ENCODE measurements at regions not wholly inside any gene's neighbourhood (a gene's known extent, or its start where the extent isn't known, plus 50 kb on each side); places are given as distances from the start of the nearest gene placed in this dataset.
A peak's percentile ranks its signal among the peaks of the same experiment; 100 is the strongest.

DNA sequence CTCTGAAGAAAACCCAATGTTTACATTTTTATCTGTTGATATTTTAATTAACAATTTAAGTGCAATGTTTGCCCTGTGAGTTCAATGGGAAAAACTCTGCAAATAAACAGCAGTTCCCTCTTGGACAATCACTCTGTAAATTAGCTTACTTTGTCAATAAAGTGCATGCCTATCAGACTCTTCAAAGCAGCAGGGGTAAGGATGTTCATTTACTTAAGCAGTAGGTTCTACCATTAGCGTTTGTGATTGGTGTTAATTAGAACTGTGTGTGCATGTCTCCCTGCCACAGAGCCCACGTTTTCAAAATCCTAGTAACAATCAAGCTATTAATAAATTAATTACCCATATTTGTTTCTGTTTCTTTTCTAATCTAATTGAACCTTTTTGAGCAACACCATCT, 1921.6 kb upstream of the WWC1 start:
- Histone ChIP-seq H3K9me3 (no peaks in the 10 kb centered on the region), H3K27me3 (no peaks in the 10 kb centered on the region), H3K4me3 (no peak overlapping the region), H3K36me3 (no peaks in the 10 kb centered on the region), H3K27ac (no peak overlapping the region), H3K4me1 (no peaks in the 10 kb centered on the region)
- intact Hi-C loops (cut with DNase I; ENCODE audit: low total_unique reads), result no loop called here
- TF ChIP-seq, protein P1, sequence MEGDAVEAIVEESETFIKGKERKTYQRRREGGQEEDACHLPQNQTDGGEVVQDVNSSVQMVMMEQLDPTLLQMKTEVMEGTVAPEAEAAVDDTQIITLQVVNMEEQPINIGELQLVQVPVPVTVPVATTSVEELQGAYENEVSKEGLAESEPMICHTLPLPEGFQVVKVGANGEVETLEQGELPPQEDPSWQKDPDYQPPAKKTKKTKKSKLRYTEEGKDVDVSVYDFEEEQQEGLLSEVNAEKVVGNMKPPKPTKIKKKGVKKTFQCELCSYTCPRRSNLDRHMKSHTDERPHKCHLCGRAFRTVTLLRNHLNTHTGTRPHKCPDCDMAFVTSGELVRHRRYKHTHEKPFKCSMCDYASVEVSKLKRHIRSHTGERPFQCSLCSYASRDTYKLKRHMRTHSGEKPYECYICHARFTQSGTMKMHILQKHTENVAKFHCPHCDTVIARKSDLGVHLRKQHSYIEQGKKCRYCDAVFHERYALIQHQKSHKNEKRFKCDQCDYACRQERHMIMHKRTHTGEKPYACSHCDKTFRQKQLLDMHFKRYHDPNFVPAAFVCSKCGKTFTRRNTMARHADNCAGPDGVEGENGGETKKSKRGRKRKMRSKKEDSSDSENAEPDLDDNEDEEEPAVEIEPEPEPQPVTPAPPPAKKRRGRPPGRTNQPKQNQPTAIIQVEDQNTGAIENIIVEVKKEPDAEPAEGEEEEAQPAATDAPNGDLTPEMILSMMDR (IDR thresholded peaks at IDR 0.05), result no peak
- no peak for DNase-seq

DNA sequence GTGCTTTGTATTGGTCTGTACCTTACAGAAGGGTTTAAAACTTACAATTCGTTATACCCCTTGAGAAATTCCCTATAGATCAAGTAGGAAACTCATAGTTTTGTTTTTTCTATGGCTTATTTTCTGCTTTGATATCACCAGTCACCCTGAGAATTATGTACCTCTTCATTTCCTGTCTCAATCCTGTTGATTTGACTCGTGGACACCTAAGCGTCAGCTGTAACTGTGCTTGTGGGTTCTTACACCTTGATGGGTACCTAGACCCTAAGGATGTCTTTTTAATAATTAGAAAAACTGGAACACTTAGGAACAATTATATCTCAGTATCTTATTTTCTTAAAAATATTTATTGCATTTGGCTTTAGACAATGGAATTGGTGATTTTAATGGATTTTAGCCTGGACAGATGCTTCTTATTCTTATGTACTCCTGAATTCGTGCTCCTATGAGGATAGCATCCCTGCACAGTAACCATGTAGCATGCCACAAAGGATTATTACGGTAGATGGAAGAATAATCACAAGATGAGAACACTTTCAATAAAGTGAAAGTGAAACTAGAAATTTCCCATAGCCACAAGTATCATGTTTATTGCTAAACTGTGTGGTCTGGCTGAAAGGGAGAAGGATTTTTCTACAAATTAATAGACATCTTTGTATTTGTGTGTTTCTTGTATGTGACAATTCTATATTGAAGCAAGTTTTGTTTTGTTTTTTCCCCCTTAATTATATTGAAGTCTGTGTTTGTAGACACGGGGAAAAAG, 1920.3 kb upstream of the WWC1 start:
- intact Hi-C loops (cut with DNase I; ENCODE audit: low total_unique reads), result no loop called here
- Histone ChIP-seq H3K4me3 (peak overlapping the region; percentile 41 to 51), H3K27me3 (no peaks in the 10 kb centered on the region)

DNA sequence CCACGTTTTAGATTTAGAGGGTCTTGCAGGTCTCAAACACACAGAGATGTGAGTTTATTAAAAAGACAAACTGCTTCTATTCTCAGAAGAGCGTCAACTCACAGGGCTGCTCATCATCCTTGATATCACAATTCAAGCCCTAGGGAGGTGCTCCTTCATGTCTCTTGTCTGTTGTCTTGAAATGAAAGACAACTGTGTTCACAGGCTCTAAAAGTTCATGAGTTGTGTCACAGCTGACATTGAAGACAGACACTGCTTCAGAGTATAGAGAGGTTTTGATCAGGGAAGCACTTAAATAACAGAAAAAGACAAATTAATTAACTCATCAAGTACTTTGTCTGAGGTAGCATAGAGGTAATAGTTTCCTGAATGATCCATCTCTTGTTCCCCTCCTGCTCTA, 1917.6 kb upstream of the WWC1 start:
- peaks cover 0 to 3% (median 0%) of the 10 kb centered on the region in 3 donors for H3K9me3 ChIP-seq
- no peak overlapping the region for H3K27ac ChIP-seq
- TF ChIP-seq, protein P1 (IDR thresholded peaks at IDR 0.05), result no peak
- no peaks in the 10 kb centered on the region for H3K4me1 ChIP-seq
- no peaks in the 10 kb centered on the region for H3K27me3 ChIP-seq
- no peaks in the 10 kb centered on the region for H3K36me3 ChIP-seq
- intact Hi-C loops (cut with DNase I; ENCODE audit: low total_unique reads), result no loop called here
- DNase-seq, result no peak
- no peak overlapping the region for H3K4me3 ChIP-seq

More for the DNA sequence above, 1920.3 kb upstream of the WWC1 start:
- TF ChIP-seq, protein P1 (IDR thresholded peaks at IDR 0.05), result no peak
- no peaks in the 10 kb centered on the region for H3K4me1 ChIP-seq
- H3K36me3 ChIP-seq, result no peaks in the 10 kb centered on the region
- no peak overlapping the region for H3K27ac ChIP-seq
- H3K9me3 ChIP-seq, result no peaks in the 10 kb centered on the region
- DNase-seq, result no peak

DNA sequence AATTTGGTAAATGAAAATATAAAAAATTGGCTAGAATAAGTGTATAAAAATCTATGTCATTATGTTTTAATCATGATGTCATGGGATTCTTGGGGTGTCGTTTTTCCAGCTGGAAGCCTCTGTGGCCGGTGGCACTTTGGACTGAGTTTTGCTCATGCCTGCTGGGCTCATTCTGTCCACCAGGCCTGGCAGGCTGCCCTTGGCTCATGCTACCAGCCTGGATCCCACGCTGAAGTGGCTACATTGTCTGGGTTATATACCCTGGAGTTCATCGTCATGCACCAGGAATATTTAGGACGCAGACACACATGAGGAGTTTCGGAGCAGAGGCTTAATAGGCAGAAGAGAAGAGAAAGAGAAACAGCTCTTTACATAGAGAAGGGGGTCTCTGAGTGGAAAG, 1913.7 kb upstream of the WWC1 start:
- no peak for DNase-seq
- Histone ChIP-seq H3K27me3 (no peaks in the 10 kb centered on the region), H3K9me3 (peaks cover 0 to 11% (median 0%) of the 10 kb centered on the region in 3 donors), H3K27ac (no peak overlapping the region), H3K4me1 (no peaks in the 10 kb centered on the region), H3K4me3 (no peak overlapping the region), H3K36me3 (no peaks in the 10 kb centered on the region)
- intact Hi-C loops (cut with DNase I; ENCODE audit: low total_unique reads), result no loop called here
- TF ChIP-seq, protein P1 (IDR thresholded peaks at IDR 0.05), result no peak

DNA sequence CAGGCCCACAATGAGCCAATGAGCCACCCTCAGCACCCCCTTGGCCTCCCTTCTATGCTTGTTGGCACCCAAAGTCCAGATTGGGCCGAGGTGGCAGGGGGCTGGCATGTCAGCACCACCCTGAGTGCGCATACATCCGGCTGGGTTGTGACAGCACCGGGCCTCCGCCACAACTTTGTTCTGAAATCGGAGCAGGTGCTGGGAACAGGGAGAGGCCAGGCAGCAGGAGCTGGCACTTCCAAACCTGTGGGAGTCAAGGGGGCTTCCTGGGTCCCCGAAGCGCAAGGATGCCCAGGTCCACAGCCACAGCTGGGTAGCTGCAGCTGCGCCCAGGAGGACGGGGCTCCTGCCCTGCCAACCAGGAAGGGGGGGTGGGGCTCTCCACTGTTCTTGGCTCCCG, 1911.9 kb upstream of the WWC1 start:
- no peak overlapping the region for H3K4me3 ChIP-seq
- no peaks in the 10 kb centered on the region for H3K36me3 ChIP-seq
- no peak for DNase-seq
- intact Hi-C loops (cut with DNase I; ENCODE audit: low total_unique reads), result no loop called here
- peaks cover 0 to 11% (median 0%) of the 10 kb centered on the region in 3 donors for H3K9me3 ChIP-seq
- TF ChIP-seq, protein P1 (IDR thresholded peaks at IDR 0.05), result no peak
- no peak overlapping the region for H3K27ac ChIP-seq
- H3K27me3 ChIP-seq, result no peaks in the 10 kb centered on the region
- no peaks in the 10 kb centered on the region for H3K4me1 ChIP-seq

All from tibial artery (tissue), 4 donors.